CD4-positive, alpha-beta T cell (primary cell): ENCODE measurements at regions not wholly inside any gene's neighbourhood (a gene's known extent, or its start where the extent isn't known, plus 50 kb on each side); places are given as distances from the start of the nearest gene placed in this dataset.

Experiments
- ATAC-seq: fragments of 200-7000 bp; cut with Tn5 transposase; one replicate; pipeline ENCODE4 v1.10.0; 2022; ENCODE audit warnings: mild to moderate bottlenecking; ENCODE audit not compliant: poor library complexity
- CTCF ChIA-PET: fragments of 350-600 bp; sonication (Branson Sonifier 250); formaldehyde crosslinking; loops from one replicate; lab custom pipeline; 2021; ENCODE audit warnings: antibody characterized with exemption, inconsistent platforms; lab: Charles Lee
- POLR2A ChIA-PET: fragments of 350-600 bp; sonication (Branson Sonifier 250); formaldehyde crosslinking; loops from one replicate; lab custom pipeline; 2021; ENCODE audit warnings: antibody characterized with exemption, inconsistent platforms; lab: Charles Lee
- DNase-seq, 14 experiments: peaks; one replicate each; pipeline ENCODE4 v3.0.0-alpha.2; 2013 to 2020; ENCODE audit warnings: mixed read lengths in 2 of 14
- H3K27ac ChIP-seq, 2 donors: one replicate each; pipeline versions ENCODE4 v1.5.1 to v1.7.0; 2013; ENCODE audit warnings: low read length in 2 of 2, low read depth in 1 of 2, mild to moderate bottlenecking in 1 of 2
- H3K27me3 ChIP-seq, 2 experiments: 1 replicate in 1 of 2; 2 replicates in 1 of 2; pipeline versions ENCODE4 v1.6.1 to v1.7.0; 2013; ENCODE audit warnings: low read length in 2 of 2, control low read depth in 1 of 2, mild to moderate bottlenecking in 1 of 2, moderate library complexity in 1 of 2; ENCODE audit not compliant: insufficient read depth in 2 of 2, control insufficient read depth in 1 of 2
- H3K36me3 ChIP-seq: one replicate; pipeline ENCODE4 v1.6.1; 2013; ENCODE audit warnings: low read length, control low read depth; ENCODE audit not compliant: insufficient read depth
- H3K4me1 ChIP-seq: one replicate; pipeline ENCODE4 v1.6.1; 2013; ENCODE audit warnings: low read length, control low read depth; ENCODE audit not compliant: insufficient read depth
- H3K4me3 ChIP-seq: one replicate; pipeline ENCODE4 v1.5.1; 2013; ENCODE audit warnings: mild to moderate bottlenecking, low read length, moderate library complexity
- H3K9me3 ChIP-seq, 2 experiments: 1 replicate in 1 of 2; 2 replicates in 1 of 2; pipeline versions ENCODE4 v1.6.1 to v1.7.0; 2013; ENCODE audit warnings: low read length in 2 of 2, mild to moderate bottlenecking in 2 of 2, control low read depth in 1 of 2, moderate library complexity in 1 of 2; ENCODE audit not compliant: control insufficient read depth in 1 of 2, insufficient read depth in 1 of 2
- H3K27ac Mint-ChIP-seq: one replicate; pipeline ENCODE4 v1.8.0; 2020; ENCODE audit warnings: mixed read lengths
- H3K27me3 Mint-ChIP-seq: one replicate; pipeline ENCODE4 v1.8.0; 2021; ENCODE audit warnings: mixed read lengths
- H3K36me3 Mint-ChIP-seq: one replicate; pipeline ENCODE4 v1.8.0; 2021; ENCODE audit warnings: low read depth, mixed read lengths
- H3K4me1 Mint-ChIP-seq: one replicate; pipeline ENCODE4 v1.8.0; 2021; ENCODE audit warnings: low read depth, mixed read lengths
- H3K4me3 Mint-ChIP-seq: one replicate; pipeline ENCODE4 v1.8.0; 2020; ENCODE audit warnings: mild to moderate bottlenecking, mixed read lengths
- H3K9me3 Mint-ChIP-seq: one replicate; pipeline ENCODE4 v1.8.0; 2020; ENCODE audit warnings: mixed read lengths
- intact Hi-C, 2 experiments: fragments of 100-400 bp; cut with DNase I in 1 of 2; cut with micrococcal nuclease in 1 of 2; formaldehyde crosslinking; loops; one replicate each; pipeline versions ENCODE4 v1.15.1 to v1.9.0; 2023 to 2025; cut with DNase I, micrococcal nuclease
- TF ChIP-seq, protein P1 (sequence below): fragments of 200-600 bp; IDR thresholded peaks from one replicate; pipeline ENCODE4 v1.8.0; 2022; ENCODE audit warnings: antibody characterized with exemption, mild to moderate bottlenecking

DNA sequence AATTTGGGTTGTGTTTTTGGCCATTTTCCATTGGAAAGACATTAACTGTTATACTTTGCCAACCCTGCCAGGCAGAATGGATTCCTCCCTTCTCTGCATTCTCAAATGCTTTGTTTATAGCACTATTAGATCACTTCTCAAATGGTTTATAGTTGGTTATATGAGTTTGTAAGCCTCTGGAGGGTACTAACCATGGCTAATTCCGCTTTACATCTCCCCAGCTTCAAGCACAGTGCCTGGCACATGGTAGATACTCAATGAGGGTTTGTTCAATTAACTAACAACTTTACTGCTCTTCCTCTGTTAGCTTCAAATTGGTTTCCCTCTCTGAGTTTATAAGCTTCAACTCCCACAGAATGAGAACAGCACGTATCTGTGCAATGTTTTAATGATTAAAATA is 213.5 kb downstream of the SOX11 start:
- no peaks in the 10 kb centered on the region for H3K4me1 ChIP-seq
- TF ChIP-seq, protein P1, sequence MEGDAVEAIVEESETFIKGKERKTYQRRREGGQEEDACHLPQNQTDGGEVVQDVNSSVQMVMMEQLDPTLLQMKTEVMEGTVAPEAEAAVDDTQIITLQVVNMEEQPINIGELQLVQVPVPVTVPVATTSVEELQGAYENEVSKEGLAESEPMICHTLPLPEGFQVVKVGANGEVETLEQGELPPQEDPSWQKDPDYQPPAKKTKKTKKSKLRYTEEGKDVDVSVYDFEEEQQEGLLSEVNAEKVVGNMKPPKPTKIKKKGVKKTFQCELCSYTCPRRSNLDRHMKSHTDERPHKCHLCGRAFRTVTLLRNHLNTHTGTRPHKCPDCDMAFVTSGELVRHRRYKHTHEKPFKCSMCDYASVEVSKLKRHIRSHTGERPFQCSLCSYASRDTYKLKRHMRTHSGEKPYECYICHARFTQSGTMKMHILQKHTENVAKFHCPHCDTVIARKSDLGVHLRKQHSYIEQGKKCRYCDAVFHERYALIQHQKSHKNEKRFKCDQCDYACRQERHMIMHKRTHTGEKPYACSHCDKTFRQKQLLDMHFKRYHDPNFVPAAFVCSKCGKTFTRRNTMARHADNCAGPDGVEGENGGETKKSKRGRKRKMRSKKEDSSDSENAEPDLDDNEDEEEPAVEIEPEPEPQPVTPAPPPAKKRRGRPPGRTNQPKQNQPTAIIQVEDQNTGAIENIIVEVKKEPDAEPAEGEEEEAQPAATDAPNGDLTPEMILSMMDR = no peak
- Mint-ChIP-seq H3K4me3 (no peak overlapping the region), H3K4me1 (no peaks in the 10 kb centered on the region), H3K36me3 (no peaks in the 10 kb centered on the region), H3K27me3 (no peaks in the 10 kb centered on the region), H3K9me3 (peaks cover 3% of the 10 kb centered on the region), H3K27ac (no peak overlapping the region)
- H3K4me3 ChIP-seq = no peak overlapping the region
- no peak overlapping the region for H3K27ac ChIP-seq
- ChIA-PET POLR2A (no interaction called here), CTCF (no interaction called here)
- ATAC-seq = no peak
- H3K9me3 ChIP-seq = peaks cover 0 to 7% of the 10 kb centered on the region in 2 experiments
- no peaks in the 10 kb centered on the region for H3K27me3 ChIP-seq
- intact Hi-C loops = no loop called here
- no peaks in the 10 kb centered on the region for H3K36me3 ChIP-seq
- no peak for DNase-seq

DNA sequence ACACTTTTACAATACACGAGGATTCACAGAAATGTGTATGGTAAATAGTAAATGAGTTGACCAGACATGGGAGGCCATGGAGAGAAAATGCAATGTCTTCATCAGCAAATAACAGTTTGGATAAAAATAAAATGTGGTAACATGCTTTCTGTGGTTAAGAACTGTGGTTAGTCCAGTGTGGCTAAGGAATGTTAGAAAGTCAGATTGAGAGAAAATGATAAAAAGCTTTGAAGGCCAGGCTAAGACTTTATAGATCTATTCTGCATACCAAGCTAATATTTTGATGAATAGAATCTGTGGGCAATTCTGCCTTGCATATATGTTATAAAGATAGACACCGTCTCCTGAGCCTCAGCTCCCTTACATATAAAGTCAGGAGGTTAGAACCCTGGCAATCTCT is 215.9 kb downstream of the SOX11 start:
- Histone ChIP-seq H3K9me3 (no peaks in the 10 kb centered on the region), H3K4me3 (no peak overlapping the region), H3K36me3 (no peaks in the 10 kb centered on the region), H3K27ac (no peak overlapping the region), H3K4me1 (no peaks in the 10 kb centered on the region), H3K27me3 (no peaks in the 10 kb centered on the region)
- no peak overlapping the region for H3K27ac Mint-ChIP-seq
- POLR2A ChIA-PET = no interaction called here
- ATAC-seq = no peak
- TF ChIP-seq, protein P1 = no peak
- no peaks in the 10 kb centered on the region for H3K4me1 Mint-ChIP-seq
- no peaks in the 10 kb centered on the region for H3K36me3 Mint-ChIP-seq
- intact Hi-C loops = no loop called here
- CTCF ChIA-PET = no interaction called here
- H3K27me3 Mint-ChIP-seq = no peaks in the 10 kb centered on the region
- H3K9me3 Mint-ChIP-seq = peaks cover 3% of the 10 kb centered on the region
- H3K4me3 Mint-ChIP-seq = no peak overlapping the region
- no peak for DNase-seq

DNA sequence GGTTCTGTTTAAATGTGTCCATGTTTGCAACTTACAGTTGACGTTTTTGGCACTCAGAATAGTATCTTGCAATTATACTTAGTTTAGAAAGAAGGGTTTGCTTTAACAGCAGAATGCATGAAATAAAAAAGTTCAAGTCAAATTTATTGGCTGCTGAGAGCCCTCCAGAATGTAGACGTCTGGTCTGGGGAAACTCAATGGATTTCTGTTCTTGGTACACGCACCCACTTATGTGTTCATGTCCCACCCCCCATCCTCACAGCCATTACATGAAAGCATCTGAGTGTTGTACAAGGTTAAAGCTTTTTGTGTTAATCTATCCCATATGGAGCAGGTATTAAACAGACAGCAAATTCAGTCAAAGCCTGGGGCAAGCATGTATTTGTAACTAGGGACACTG is 219.5 kb downstream of the SOX11 start:
- ChIA-PET POLR2A (no interaction called here), CTCF (interaction anchor here (1.0 kb wide), 1 partner anchor 25 kb away, joined by 3 read pairs; no protein-coding TSS in a partner anchor)
- H3K36me3 ChIP-seq = no peaks in the 10 kb centered on the region
- ATAC-seq = no peak
- no peaks in the 10 kb centered on the region for H3K27me3 ChIP-seq
- no peak for DNase-seq
- intact Hi-C loops = no loop called here
- no peaks in the 10 kb centered on the region for H3K4me1 ChIP-seq
- peaks cover 0 to 4% of the 10 kb centered on the region in 2 experiments for H3K9me3 ChIP-seq
- no peaks in the 10 kb centered on the region for H3K4me1 Mint-ChIP-seq
- H3K27ac Mint-ChIP-seq = no peak overlapping the region
- TF ChIP-seq, protein P1 = no peak
- no peaks in the 10 kb centered on the region for H3K9me3 Mint-ChIP-seq
- no peak overlapping the region for H3K4me3 Mint-ChIP-seq
- no peaks in the 10 kb centered on the region for H3K36me3 Mint-ChIP-seq
- H3K27me3 Mint-ChIP-seq = no peaks in the 10 kb centered on the region
- H3K4me3 ChIP-seq = no peak overlapping the region
- H3K27ac ChIP-seq = no peak overlapping the region
